IMR-90 (cell line): ENCODE measurements at regions not wholly inside any gene's neighbourhood (a gene's known extent, or its start where the extent isn't known, plus 50 kb on each side); places are given as distances from the start of the nearest gene placed in this dataset.
A peak's percentile ranks its signal among the peaks of the same experiment; 100 is the strongest.

Experiments
- ATAC-seq: fragments of 200-7000 bp; cut with Tn5 transposase; 2 replicates; pipeline ENCODE4 v1.9.1; 2020; ENCODE audit warnings: low read depth, mild to moderate bottlenecking, moderate library complexity
- BruUV-seq: library from RNA; stranded (reverse); fragments of 400-500 nt; replicated peaks from 2 replicates; lab custom pipeline; 2021; lab: Mats Ljungman, UMichigan
- CTCF ChIA-PET: fragments of 300-600 bp; formaldehyde crosslinking; extraction: SDS; loops from one replicate; lab custom pipeline; 2021; ENCODE audit warnings: antibody characterized with exemption; lab: Yijun Ruan, JAX
- POLR2A ChIA-PET: fragments of 300-600 bp; sonication (Branson Sonifier 250); formaldehyde crosslinking; loops from one replicate; lab custom pipeline; 2022; ENCODE audit warnings: antibody characterized with exemption; ENCODE audit not compliant: unreplicated experiment; lab: Charles Lee
- DNase-seq: peaks from one replicate; pipeline ENCODE4 v3.0.0; 2013
- H2AFZ ChIP-seq: replicated peaks from 2 replicates; pipeline ENCODE3; 2013; ENCODE audit warnings: low read length, mild to moderate bottlenecking; ENCODE audit not compliant: poor library complexity
- H2AK5ac ChIP-seq: 2 replicates; pipeline ENCODE4 v1.6.1; 2013; ENCODE audit warnings: low read depth, low read length, inconsistent platforms
- H2AK9ac ChIP-seq: replicated peaks from 2 replicates; pipeline ENCODE3; 2013; ENCODE audit warnings: mild to moderate bottlenecking, low read depth, low read length, moderate library complexity; ENCODE audit not compliant: poor library complexity
- H2BK120ac ChIP-seq: 2 replicates; pipeline ENCODE4 v1.6.1; 2013; ENCODE audit warnings: low read depth, low read length, inconsistent platforms
- H2BK15ac ChIP-seq: 3 replicates; pipeline ENCODE4 v1.6.1; 2013; ENCODE audit warnings: low read depth, low read length, inconsistent platforms
- H2BK20ac ChIP-seq: 2 replicates; pipeline ENCODE4 v1.6.1; 2013; ENCODE audit warnings: low read depth, mild to moderate bottlenecking, inconsistent platforms, low read length, moderate library complexity
- H2BK5ac ChIP-seq: 2 replicates; pipeline ENCODE4 v1.6.1; 2013; ENCODE audit warnings: mild to moderate bottlenecking, low read depth, low read length, inconsistent platforms; ENCODE audit not compliant: poor library complexity, severe bottlenecking
- H3K14ac ChIP-seq: replicated peaks from 2 replicates; pipeline ENCODE4 v1.6.1; 2013; ENCODE audit warnings: low read depth, low read length, inconsistent platforms
- H3K18ac ChIP-seq: 2 replicates; pipeline ENCODE4 v1.6.1; 2013; ENCODE audit warnings: low read depth, low read length, control low read depth
- H3K23ac ChIP-seq: 2 replicates; pipeline ENCODE4 v1.6.1; 2013; ENCODE audit warnings: low read depth, low read length, inconsistent platforms
- H3K27ac ChIP-seq: 2 replicates; pipeline ENCODE4 v1.5.1; 2013; ENCODE audit warnings: mild to moderate bottlenecking, control low read depth, low read length; ENCODE audit not compliant: insufficient read depth
- H3K27me3 ChIP-seq: 2 replicates; pipeline ENCODE4 v1.6.1; 2013; ENCODE audit warnings: low read length; ENCODE audit not compliant: control insufficient read depth, insufficient read depth
- H3K36me3 ChIP-seq: 2 replicates; pipeline ENCODE4 v1.6.1; 2013; ENCODE audit warnings: low read length, mixed read lengths; ENCODE audit not compliant: control insufficient read depth, insufficient read depth
- H3K4ac ChIP-seq: 2 replicates; pipeline ENCODE4 v1.6.1; 2013; ENCODE audit warnings: low read depth, low read length, inconsistent platforms
- H3K4me1 ChIP-seq: 2 replicates; pipeline ENCODE4 v1.6.1; 2013; ENCODE audit warnings: low read length, mixed read lengths; ENCODE audit not compliant: control insufficient read depth, insufficient read depth
- H3K4me2 ChIP-seq: 2 replicates; pipeline ENCODE4 v1.6.1; 2013; ENCODE audit warnings: low read depth, mild to moderate bottlenecking, control low read depth, low read length, moderate library complexity
- H3K4me3 ChIP-seq: 2 replicates; pipeline ENCODE4 v1.5.1; 2013; ENCODE audit warnings: low read depth, mild to moderate bottlenecking, control low read depth, low read length, moderate library complexity; ENCODE audit not compliant: insufficient read depth
- H3K56ac ChIP-seq: 2 replicates; pipeline ENCODE4 v1.6.1; 2013; ENCODE audit warnings: low read length, inconsistent platforms; ENCODE audit not compliant: insufficient read depth; ENCODE audit errors: extremely low read depth
- H3K79me1 ChIP-seq, 2 experiments: 2 replicates each; pipeline ENCODE4 v1.6.1; 2013; ENCODE audit warnings: low read length in 2 of 2, inconsistent platforms in 1 of 2, low read depth in 1 of 2
- H3K9ac ChIP-seq: 2 replicates; pipeline ENCODE4 v1.6.1; 2013; ENCODE audit warnings: low read depth, low read length, control low read depth
- H3K9me1 ChIP-seq: 2 replicates; pipeline ENCODE4 v1.6.1; 2013; ENCODE audit warnings: low read length, inconsistent platforms; ENCODE audit not compliant: insufficient read depth
- H3K9me3 ChIP-seq: 2 replicates; pipeline ENCODE4 v1.6.1; 2013; ENCODE audit warnings: low read length; ENCODE audit not compliant: control insufficient read depth, insufficient read depth
- H4K20me1 ChIP-seq: 2 replicates; pipeline ENCODE4 v1.6.1; 2013; ENCODE audit warnings: low read length, inconsistent platforms; ENCODE audit not compliant: insufficient read depth
- H4K5ac ChIP-seq: 2 replicates; pipeline ENCODE4 v1.6.1; 2013; ENCODE audit warnings: mild to moderate bottlenecking, low read depth, low read length, control low read depth
- H4K8ac ChIP-seq, 2 experiments: 2 replicates each; pipeline ENCODE4 v1.6.1; 2013; ENCODE audit warnings: low read depth in 2 of 2, low read length in 2 of 2, control low read depth in 1 of 2, inconsistent platforms in 1 of 2
- H4K91ac ChIP-seq: 2 replicates; pipeline ENCODE4 v1.6.1; 2013; ENCODE audit warnings: low read depth, low read length, inconsistent platforms; ENCODE audit not compliant: insufficient read depth
- BHLHE40 ChIP-seq: fragments of 150-350 bp; IDR thresholded peaks from 2 replicates; pipeline ENCODE4 v1.6.1; 2016; ENCODE audit warnings: mild to moderate bottlenecking, low read depth, low read length
- CEBPB ChIP-seq: IDR thresholded peaks from 2 replicates; pipeline ENCODE4 v1.6.1; 2012; ENCODE audit warnings: low read depth, low read length, improper control_type of control experiment
- CHD1 ChIP-seq: IDR thresholded peaks from 2 replicates; pipeline ENCODE4 v1.6.1; 2012; ENCODE audit warnings: low read depth, low read length, improper control_type of control experiment
- FOS ChIP-seq: fragments of 150-350 bp; IDR thresholded peaks from 2 replicates; pipeline ENCODE4 v1.6.1; 2016; ENCODE audit warnings: low read depth, low read length
- MAZ ChIP-seq: IDR thresholded peaks from 2 replicates; pipeline ENCODE4 v1.6.1; 2012; ENCODE audit warnings: low read depth, mild to moderate bottlenecking, low read length, improper control_type of control experiment, moderate library complexity, borderline replicate concordance
- MXI1 ChIP-seq: IDR thresholded peaks from 2 replicates; pipeline ENCODE4 v1.6.1; 2012; ENCODE audit warnings: low read depth, mild to moderate bottlenecking, low read length, moderate library complexity, borderline replicate concordance
- NFE2L2 ChIP-seq: fragments of 150-350 bp; IDR thresholded peaks from 2 replicates; pipeline ENCODE4 v1.6.1; 2016; ENCODE audit warnings: low read depth, mild to moderate bottlenecking, low read length
- RAD21 ChIP-seq: IDR thresholded peaks from 2 replicates; pipeline ENCODE4 v1.6.1; 2012; ENCODE audit warnings: low read length, improper control_type of control experiment
- RCOR1 ChIP-seq: IDR thresholded peaks from 2 replicates; pipeline ENCODE4 v1.6.1; 2012; ENCODE audit warnings: mild to moderate bottlenecking, low read length, improper control_type of control experiment; ENCODE audit not compliant: insufficient replicate concordance
- RFX5 ChIP-seq: IDR thresholded peaks from 2 replicates; pipeline ENCODE4 v1.8.0; 2012; ENCODE audit warnings: low read depth, mild to moderate bottlenecking, low read length, moderate library complexity
- SMC3 ChIP-seq: fragments of 150-350 bp; IDR thresholded peaks from 2 replicates; pipeline ENCODE4 v1.6.1; 2016; ENCODE audit warnings: low read depth, mild to moderate bottlenecking, antibody characterized with exemption, low read length, moderate library complexity
- WGBS, 2 experiments: methylation state at CpG; one replicate each; pipeline versions ENCODE4 v1.1.5 to v1.1.7; 2013; ENCODE audit warnings: missing lambda C conversion rate in 2 of 2; ENCODE audit not compliant: insufficient read length in 1 of 2; ENCODE audit errors: extremely low coverage in 2 of 2; 5-methylcytosine and 5-hydroxymethylcytosine counted together
- dilution Hi-C: fragments of 300-500 bp; cut with HindIII; formaldehyde crosslinking; loops from one replicate; pipeline ENCODE4 v1.14.3; 2018; ENCODE audit warnings: low sequenced_read_pairs; ENCODE audit not compliant: unreplicated experiment
- in situ Hi-C: fragments of 300-500 bp; cut with MboI; formaldehyde crosslinking; loops from 3 replicates; pipeline ENCODE4 v1.14.3; 2019; ENCODE audit warnings: low sequenced_read_pairs, inconsistent platforms, mixed read lengths
- intact Hi-C: fragments of 100-400 bp; cut with micrococcal nuclease; formaldehyde crosslinking; loops from 2 replicates; pipeline ENCODE4 v1.10.0; 2022
- TF ChIP-seq, protein P1 (sequence below): fragments of 150-350 bp; IDR thresholded peaks from 2 replicates; pipeline ENCODE4 v1.6.1; 2016; ENCODE audit warnings: low read depth, mild to moderate bottlenecking, low read length, moderate library complexity, borderline replicate concordance
- TF ChIP-seq, protein P2 (sequence below): fragments of 150-350 bp; IDR thresholded peaks from 2 replicates; pipeline ENCODE4 v1.6.1; 2017; ENCODE audit warnings: mild to moderate bottlenecking, antibody characterized with exemption, low read length, low read depth
- TF ChIP-seq, protein P3 (sequence below): conservative IDR thresholded peaks from 2 replicates; pipeline ENCODE4 v1.5.1; 2012; ENCODE audit warnings: mild to moderate bottlenecking, low read depth, low read length, improper control_type of control experiment

DNA sequence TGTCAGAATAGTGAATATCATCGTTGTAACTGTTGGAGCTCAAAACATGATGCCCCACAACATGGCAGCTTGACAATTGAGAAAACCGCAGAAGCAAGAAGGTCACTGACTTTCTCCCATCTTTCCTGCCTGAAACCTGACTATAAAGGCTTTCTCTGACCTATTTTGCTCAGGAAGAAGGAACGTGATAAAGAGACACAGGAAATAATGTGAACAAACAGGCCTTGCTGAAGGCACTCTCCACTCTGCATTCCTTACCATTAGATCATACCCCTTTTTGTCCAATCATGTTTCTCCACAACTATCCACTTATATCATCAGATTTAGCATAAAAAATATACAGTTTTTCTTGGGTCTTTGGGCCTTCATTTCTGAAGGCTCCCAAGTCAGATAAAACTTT, 916.8 kb downstream of the METTL15 start:
- Histone ChIP-seq H3K79me1 (no peaks in the 10 kb centered on the region), H2BK20ac (peak overlapping the region; percentile 57), H3K9ac (no peak overlapping the region), H2BK5ac (peak overlapping the region; percentile 31), H4K91ac (peak overlapping the region; percentile 56; the same call in 1 of the 2 replicates), H3K27ac (no peak overlapping the region), H2BK120ac (peak overlapping the region; percentile 39), H2BK15ac (peak overlapping the region; percentile 22; the same call in 2 of the 3 replicates), H2AK5ac (peak overlapping the region; percentile 1; the same call in 1 of the 2 replicates), H3K18ac (peak overlapping the region; percentile 30; the same call in 1 of the 2 replicates), H3K4ac (peak overlapping the region; percentile 17; the same call in 1 of the 2 replicates), H3K23ac (no peak overlapping the region), H4K8ac (peak overlapping the region; percentile 24 to 49; a peak in 3 of 4 replicates), H3K9me1 (no peaks in the 10 kb centered on the region), H3K36me3 (no peaks in the 10 kb centered on the region), H3K4me3 (no peak overlapping the region), H3K14ac (peak overlapping the region; percentile 10; the same call in 1 of the 2 replicates), H3K4me2 (no peak overlapping the region), H4K20me1 (no peaks in the 10 kb centered on the region), H3K27me3 (no peaks in the 10 kb centered on the region), H3K56ac (no peak overlapping the region), H3K9me3 (peaks cover 9% of the 10 kb centered on the region), H2AFZ (no peak overlapping the region), H3K4me1 (no peaks in the 10 kb centered on the region; the same call in 1 of the 2 replicates), H2AK9ac (no peak overlapping the region), H4K5ac (peak overlapping the region; percentile 4; the same call in 1 of the 2 replicates)
- POLR2A ChIA-PET = no interaction called here
- TF ChIP-seq CHD1 (no peak), BHLHE40 (no peak), FOS (no peak), NFE2L2 (no peak), SMC3 (no peak), RCOR1 (no peak), CEBPB (no peak), RAD21 (no peak), MAZ (no peak), RFX5 (no peak), MXI1 (no peak)
- TF ChIP-seq, protein P1, sequence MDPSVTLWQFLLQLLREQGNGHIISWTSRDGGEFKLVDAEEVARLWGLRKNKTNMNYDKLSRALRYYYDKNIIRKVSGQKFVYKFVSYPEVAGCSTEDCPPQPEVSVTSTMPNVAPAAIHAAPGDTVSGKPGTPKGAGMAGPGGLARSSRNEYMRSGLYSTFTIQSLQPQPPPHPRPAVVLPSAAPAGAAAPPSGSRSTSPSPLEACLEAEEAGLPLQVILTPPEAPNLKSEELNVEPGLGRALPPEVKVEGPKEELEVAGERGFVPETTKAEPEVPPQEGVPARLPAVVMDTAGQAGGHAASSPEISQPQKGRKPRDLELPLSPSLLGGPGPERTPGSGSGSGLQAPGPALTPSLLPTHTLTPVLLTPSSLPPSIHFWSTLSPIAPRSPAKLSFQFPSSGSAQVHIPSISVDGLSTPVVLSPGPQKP = no peak
- TF ChIP-seq, protein P2, sequence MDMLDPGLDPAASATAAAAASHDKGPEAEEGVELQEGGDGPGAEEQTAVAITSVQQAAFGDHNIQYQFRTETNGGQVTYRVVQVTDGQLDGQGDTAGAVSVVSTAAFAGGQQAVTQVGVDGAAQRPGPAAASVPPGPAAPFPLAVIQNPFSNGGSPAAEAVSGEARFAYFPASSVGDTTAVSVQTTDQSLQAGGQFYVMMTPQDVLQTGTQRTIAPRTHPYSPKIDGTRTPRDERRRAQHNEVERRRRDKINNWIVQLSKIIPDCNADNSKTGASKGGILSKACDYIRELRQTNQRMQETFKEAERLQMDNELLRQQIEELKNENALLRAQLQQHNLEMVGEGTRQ = no peak
- TF ChIP-seq, protein P3, sequence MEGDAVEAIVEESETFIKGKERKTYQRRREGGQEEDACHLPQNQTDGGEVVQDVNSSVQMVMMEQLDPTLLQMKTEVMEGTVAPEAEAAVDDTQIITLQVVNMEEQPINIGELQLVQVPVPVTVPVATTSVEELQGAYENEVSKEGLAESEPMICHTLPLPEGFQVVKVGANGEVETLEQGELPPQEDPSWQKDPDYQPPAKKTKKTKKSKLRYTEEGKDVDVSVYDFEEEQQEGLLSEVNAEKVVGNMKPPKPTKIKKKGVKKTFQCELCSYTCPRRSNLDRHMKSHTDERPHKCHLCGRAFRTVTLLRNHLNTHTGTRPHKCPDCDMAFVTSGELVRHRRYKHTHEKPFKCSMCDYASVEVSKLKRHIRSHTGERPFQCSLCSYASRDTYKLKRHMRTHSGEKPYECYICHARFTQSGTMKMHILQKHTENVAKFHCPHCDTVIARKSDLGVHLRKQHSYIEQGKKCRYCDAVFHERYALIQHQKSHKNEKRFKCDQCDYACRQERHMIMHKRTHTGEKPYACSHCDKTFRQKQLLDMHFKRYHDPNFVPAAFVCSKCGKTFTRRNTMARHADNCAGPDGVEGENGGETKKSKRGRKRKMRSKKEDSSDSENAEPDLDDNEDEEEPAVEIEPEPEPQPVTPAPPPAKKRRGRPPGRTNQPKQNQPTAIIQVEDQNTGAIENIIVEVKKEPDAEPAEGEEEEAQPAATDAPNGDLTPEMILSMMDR = no peak
- no CpG with 5 or more reads among the region's 3 CpGs for WGBS, 2 experiments
- dilution Hi-C loops (no loop called here), in situ Hi-C loops (no loop called here), intact Hi-C loops (no loop called here)
- DNase-seq = peak; percentile 47
- BruUV-seq = no TSS peak
- CTCF ChIA-PET = no interaction called here
- no peak for ATAC-seq
